HEK293 (cell line): ENCODE measurements at regions not wholly inside any gene's neighbourhood (a gene's known extent, or its start where the extent isn't known, plus 50 kb on each side); places are given as distances from the start of the nearest gene placed in this dataset.

Experiments
- CTCF ChIA-PET: fragments of 350-600 bp; formaldehyde crosslinking; extraction: SDS; loops from one replicate; lab custom pipeline; 2021; ENCODE audit warnings: antibody characterized with exemption; lab: Yijun Ruan, JAX
- POLR2A ChIA-PET: fragments of 300-600 bp; formaldehyde crosslinking; extraction: SDS; loops from one replicate; lab custom pipeline; 2020; ENCODE audit warnings: antibody characterized with exemption, inconsistent platforms; lab: Yijun Ruan, JAX
- H3K27ac ChIP-seq: fragments of 200-500 bp; sonication (Bioruptor generic); 2 replicates; pipeline ENCODE4 v1.5.1; 2014; ENCODE audit warnings: low read depth, low read length, control low read depth, inconsistent platforms; ENCODE audit errors: extremely low read depth
- H3K36me3 ChIP-seq, 2 experiments: fragments of 200-500 bp in 1 of 2; sonication (Bioruptor generic) in 1 of 2; 1 replicate in 1 of 2; 2 replicates in 1 of 2; pipeline ENCODE4 v1.5.1; 2014 to 2017; ENCODE audit warnings: inconsistent platforms in 2 of 2, low read length in 2 of 2; ENCODE audit not compliant: control insufficient read depth in 2 of 2, insufficient read depth in 1 of 2
- H3K4me1 ChIP-seq: fragments of 200-500 bp; sonication (Bioruptor generic); 2 replicates; pipeline ENCODE4 v1.5.1; 2014; ENCODE audit warnings: mild to moderate bottlenecking, low read length, inconsistent platforms; ENCODE audit not compliant: control insufficient read depth, insufficient read depth
- H3K4me3 ChIP-seq: 2 replicates; pipeline ENCODE4 v1.5.1; 2011; ENCODE audit warnings: low read depth, mild to moderate bottlenecking, control low read depth, low read length, moderate library complexity
- H3K9me3 ChIP-seq: fragments of 200-500 bp; sonication (Bioruptor generic); 2 replicates; pipeline ENCODE4 v1.5.1; 2014; ENCODE audit warnings: low read depth, low read length, inconsistent platforms; ENCODE audit not compliant: control insufficient read depth, insufficient read depth
- ELK4 ChIP-seq: IDR thresholded peaks from 2 replicates; pipeline ENCODE4 v1.6.1; 2011; ENCODE audit warnings: mild to moderate bottlenecking, low read depth, low read length, borderline replicate concordance
- HOXA7 ChIP-seq: sonication (generic); formaldehyde crosslinking; IDR thresholded peaks from 2 replicates; pipeline ENCODE4 v1.8.1; 2022; ENCODE audit warnings: missing genetic modification reagents, borderline replicate concordance
- KLF7 ChIP-seq: fragments of 450-650 bp; formaldehyde crosslinking; IDR thresholded peaks from 2 replicates; pipeline ENCODE4 v1.5.1; 2016; ENCODE audit warnings: missing biosample characterization, missing genetic modification characterization, borderline replicate concordance
- MEIS1 ChIP-seq: sonication (generic); formaldehyde crosslinking; IDR thresholded peaks from 2 replicates; pipeline ENCODE4 v1.8.1; 2022; ENCODE audit warnings: missing genetic modification reagents, mild to moderate bottlenecking, borderline replicate concordance
- PRDM4 ChIP-seq: fragments of 450-650 bp; formaldehyde crosslinking; IDR thresholded peaks from 2 replicates; pipeline ENCODE4 v1.5.1; 2017; ENCODE audit warnings: missing biosample characterization, missing genetic modification characterization
- REST ChIP-seq: fragments of 450-650 bp; formaldehyde crosslinking; IDR thresholded peaks from 2 replicates; pipeline ENCODE4 v1.5.1; 2016; ENCODE audit warnings: missing biosample characterization, missing genetic modification characterization
- SCRT2 ChIP-seq: fragments of 450-650 bp; formaldehyde crosslinking; IDR thresholded peaks from 2 replicates; pipeline ENCODE4 v1.5.1; 2016; ENCODE audit warnings: missing biosample characterization, missing genetic modification characterization
- ZFP41 ChIP-seq: fragments of 450-650 bp; formaldehyde crosslinking; IDR thresholded peaks from 2 replicates; pipeline ENCODE4 v1.5.1; 2016; ENCODE audit warnings: missing biosample characterization, missing genetic modification characterization, borderline replicate concordance
- ZNF2 ChIP-seq: fragments of 450-650 bp; formaldehyde crosslinking; IDR thresholded peaks from 2 replicates; pipeline ENCODE4 v1.5.1; 2016; ENCODE audit warnings: missing biosample characterization, missing genetic modification characterization
- ZNF521 ChIP-seq: fragments of 450-650 bp; formaldehyde crosslinking; IDR thresholded peaks from 2 replicates; pipeline ENCODE4 v1.5.1; 2017; ENCODE audit warnings: missing biosample characterization, mild to moderate bottlenecking, missing genetic modification characterization
- ZNF555 ChIP-seq: fragments of 450-650 bp; formaldehyde crosslinking; conservative IDR thresholded peaks from 2 replicates; pipeline ENCODE4 v1.5.1; 2017; ENCODE audit warnings: missing biosample characterization, mild to moderate bottlenecking, missing genetic modification characterization, inconsistent platforms
- ZNF561 ChIP-seq: fragments of 450-650 bp; IDR thresholded peaks from 2 replicates; pipeline ENCODE4 v1.5.1; 2018; ENCODE audit warnings: missing biosample characterization, missing genetic modification characterization, borderline replicate concordance
- ZNF610 ChIP-seq: fragments of 450-650 bp; formaldehyde crosslinking; IDR thresholded peaks from 2 replicates; pipeline ENCODE4 v1.5.1; 2016; ENCODE audit warnings: missing biosample characterization, missing genetic modification characterization, borderline replicate concordance
- ZNF837 ChIP-seq: fragments of 450-650 bp; formaldehyde crosslinking; IDR thresholded peaks from 2 replicates; pipeline ENCODE4 v1.5.1; 2016; ENCODE audit warnings: missing biosample characterization, missing genetic modification characterization
- ZSCAN30 ChIP-seq: fragments of 450-650 bp; IDR thresholded peaks from 2 replicates; pipeline ENCODE4 v1.5.1; 2018; ENCODE audit warnings: missing biosample characterization, mild to moderate bottlenecking, missing genetic modification characterization, moderate library complexity
- ZSCAN4 ChIP-seq: fragments of 450-650 bp; formaldehyde crosslinking; IDR thresholded peaks from 2 replicates; pipeline ENCODE4 v1.5.1; 2017; ENCODE audit warnings: missing biosample characterization, missing genetic modification characterization
- TF ChIP-seq, protein P1 (sequence below): fragments of 450-650 bp; formaldehyde crosslinking; IDR thresholded peaks from 2 replicates; pipeline ENCODE4; 2016; ENCODE audit warnings: missing biosample characterization, missing genetic modification characterization
- TF ChIP-seq, protein P2 (sequence below): fragments of 450-650 bp; formaldehyde crosslinking; IDR thresholded peaks from 2 replicates; pipeline ENCODE4 v1.5.1; 2016; ENCODE audit warnings: missing biosample characterization, missing genetic modification characterization
- TF ChIP-seq, protein P3 (sequence below): fragments of 450-650 bp; formaldehyde crosslinking; IDR thresholded peaks from 2 replicates; pipeline ENCODE4 v1.5.1; 2017; ENCODE audit warnings: missing biosample characterization, missing genetic modification characterization

- ChIA-PET CTCF (no interaction called here), POLR2A (no interaction called here)
Observed at GRCh38 chr5:16366491-16366890, 99.1 kb downstream of the ZNF622 start.

More at GRCh38 chr5:16366491-16366890, 99.1 kb downstream of the ZNF622 start:
- no peaks in the 10 kb centered on the region for H3K36me3 ChIP-seq
- no peaks in the 10 kb centered on the region for H3K9me3 ChIP-seq
- no peak for TF ChIP-seq ZNF561
- TF ChIP-seq ZNF521, result no peak
- no peak for TF ChIP-seq ZNF555 (tag by site-specific recombination)
- TF ChIP-seq ZNF2 (tag by site-specific recombination), result no peak
- TF ChIP-seq ZSCAN30 (tag by site-specific recombination), result no peak
- no peak for TF ChIP-seq KLF7 (tag by site-specific recombination)
- no peak for TF ChIP-seq ZNF610
- no peak for TF ChIP-seq ZSCAN4 (tag by site-specific recombination)
- TF ChIP-seq, protein P1, sequence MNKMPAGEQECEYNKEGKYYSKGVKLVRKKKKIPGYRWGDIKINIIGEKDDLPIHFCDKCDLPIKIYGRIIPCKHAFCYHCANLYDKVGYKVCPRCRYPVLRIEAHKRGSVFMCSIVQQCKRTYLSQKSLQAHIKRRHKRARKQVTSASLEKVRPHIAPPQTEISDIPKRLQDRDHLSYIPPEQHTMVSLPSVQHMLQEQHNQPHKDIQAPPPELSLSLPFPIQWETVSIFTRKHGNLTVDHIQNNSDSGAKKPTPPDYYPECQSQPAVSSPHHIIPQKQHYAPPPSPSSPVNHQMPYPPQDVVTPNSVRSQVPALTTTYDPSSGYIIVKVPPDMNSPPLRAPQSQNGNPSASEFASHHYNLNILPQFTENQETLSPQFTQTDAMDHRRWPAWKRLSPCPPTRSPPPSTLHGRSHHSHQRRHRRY (tag by site-specific recombination), result no peak
- no peak for TF ChIP-seq ZNF837 (tag by site-specific recombination)
- TF ChIP-seq MEIS1, result no peak
- TF ChIP-seq, protein P2, sequence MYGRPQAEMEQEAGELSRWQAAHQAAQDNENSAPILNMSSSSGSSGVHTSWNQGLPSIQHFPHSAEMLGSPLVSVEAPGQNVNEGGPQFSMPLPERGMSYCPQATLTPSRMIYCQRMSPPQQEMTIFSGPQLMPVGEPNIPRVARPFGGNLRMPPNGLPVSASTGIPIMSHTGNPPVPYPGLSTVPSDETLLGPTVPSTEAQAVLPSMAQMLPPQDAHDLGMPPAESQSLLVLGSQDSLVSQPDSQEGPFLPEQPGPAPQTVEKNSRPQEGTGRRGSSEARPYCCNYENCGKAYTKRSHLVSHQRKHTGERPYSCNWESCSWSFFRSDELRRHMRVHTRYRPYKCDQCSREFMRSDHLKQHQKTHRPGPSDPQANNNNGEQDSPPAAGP (tag by site-specific recombination), result no peak
- TF ChIP-seq, protein P3, sequence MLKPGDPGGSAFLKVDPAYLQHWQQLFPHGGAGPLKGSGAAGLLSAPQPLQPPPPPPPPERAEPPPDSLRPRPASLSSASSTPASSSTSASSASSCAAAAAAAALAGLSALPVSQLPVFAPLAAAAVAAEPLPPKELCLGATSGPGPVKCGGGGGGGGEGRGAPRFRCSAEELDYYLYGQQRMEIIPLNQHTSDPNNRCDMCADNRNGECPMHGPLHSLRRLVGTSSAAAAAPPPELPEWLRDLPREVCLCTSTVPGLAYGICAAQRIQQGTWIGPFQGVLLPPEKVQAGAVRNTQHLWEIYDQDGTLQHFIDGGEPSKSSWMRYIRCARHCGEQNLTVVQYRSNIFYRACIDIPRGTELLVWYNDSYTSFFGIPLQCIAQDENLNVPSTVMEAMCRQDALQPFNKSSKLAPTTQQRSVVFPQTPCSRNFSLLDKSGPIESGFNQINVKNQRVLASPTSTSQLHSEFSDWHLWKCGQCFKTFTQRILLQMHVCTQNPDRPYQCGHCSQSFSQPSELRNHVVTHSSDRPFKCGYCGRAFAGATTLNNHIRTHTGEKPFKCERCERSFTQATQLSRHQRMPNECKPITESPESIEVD (tag by site-specific recombination), result no peak
- TF ChIP-seq ZFP41 (tag by site-specific recombination), result no peak
- no peak for TF ChIP-seq HOXA7 (CRISPR knock-in tag)
- TF ChIP-seq ELK4, result no peak
- no peak for TF ChIP-seq REST (tag by site-specific recombination)
- TF ChIP-seq SCRT2 (tag by site-specific recombination), result no peak
- no peak for TF ChIP-seq PRDM4 (tag by site-specific recombination)
- no peaks in the 10 kb centered on the region for H3K4me1 ChIP-seq
- H3K4me3 ChIP-seq, result no peak overlapping the region
- H3K27ac ChIP-seq, result no peak overlapping the region
